Activated naive CD4-positive, alpha-beta T cell treated with anti-CD3 and anti-CD28 coated beads, Interleukin-2, amount 50 U/mL, for 24 hours (primary cell): ENCODE measurements at regions not wholly inside any gene's neighbourhood (a gene's known extent, or its start where the extent isn't known, plus 50 kb on each side); places are given as distances from the start of the nearest gene placed in this dataset.
"Not testable (repeated sequence)": the region's sequence is repeated elsewhere in the genome, so short reads cannot be mapped to it uniquely, and the experiment has no call there.

Source experiments
- H3K27ac Mint-ChIP-seq: one replicate; pipeline ENCODE4 v1.8.0; 2021; ENCODE audit warnings: mild to moderate bottlenecking, mixed read lengths
- H3K27me3 Mint-ChIP-seq: one replicate; pipeline ENCODE4 v1.8.0; 2021; ENCODE audit warnings: mixed read lengths
- H3K36me3 Mint-ChIP-seq: one replicate; pipeline ENCODE4 v1.8.0; 2021; ENCODE audit warnings: mixed read lengths
- H3K4me1 Mint-ChIP-seq: one replicate; pipeline ENCODE4 v1.8.0; 2021; ENCODE audit warnings: mixed read lengths
- H3K4me3 Mint-ChIP-seq: one replicate; pipeline ENCODE4 v1.8.0; 2021; ENCODE audit warnings: mild to moderate bottlenecking, mixed read lengths
- H3K9me3 Mint-ChIP-seq: one replicate; pipeline ENCODE4 v1.8.0; 2021; ENCODE audit warnings: mixed read lengths

- Mint-ChIP-seq H3K4me1 (no peaks in the 10 kb centered on the region), H3K27me3 (no peaks in the 10 kb centered on the region)
Measured at GRCh38 chr12:20154052-20154451, 214.3 kb upstream of the PDE3A start.

GRCh38 chr12:20155374-20155773 is 213.0 kb upstream of the PDE3A start:
- Mint-ChIP-seq H3K36me3 (no peaks in the 10 kb centered on the region), H3K4me1 (no peaks in the 10 kb centered on the region), H3K27me3 (no peaks in the 10 kb centered on the region), H3K27ac (no peak overlapping the region), H3K9me3 (no peaks in the 10 kb centered on the region), H3K4me3 (no peak overlapping the region)

More at GRCh38 chr12:20154052-20154451, 214.3 kb upstream of the PDE3A start:
- no peak overlapping the region for H3K4me3 Mint-ChIP-seq
- H3K27ac Mint-ChIP-seq, result no peak overlapping the region
- no peaks in the 10 kb centered on the region for H3K9me3 Mint-ChIP-seq
- H3K36me3 Mint-ChIP-seq, result no peaks in the 10 kb centered on the region

- H3K36me3 Mint-ChIP-seq, H3K27me3 Mint-ChIP-seq, H3K4me1 Mint-ChIP-seq, H3K9me3 Mint-ChIP-seq, H3K4me3 Mint-ChIP-seq, H3K27ac Mint-ChIP-seq: not testable (repeated sequence)
Measured at GRCh38 chr12:20160899-20161298, 207.4 kb upstream of the PDE3A start.

GRCh38 chr12:20174528-20175175 is 193.7 kb upstream of the PDE3A start:
- Mint-ChIP-seq H3K36me3 (no peaks in the 10 kb centered on the region), H3K9me3 (peaks cover 5% of the 10 kb centered on the region), H3K4me1 (no peaks in the 10 kb centered on the region), H3K27ac (no peak overlapping the region), H3K27me3 (no peaks in the 10 kb centered on the region), H3K4me3 (no peak overlapping the region)

DNA sequence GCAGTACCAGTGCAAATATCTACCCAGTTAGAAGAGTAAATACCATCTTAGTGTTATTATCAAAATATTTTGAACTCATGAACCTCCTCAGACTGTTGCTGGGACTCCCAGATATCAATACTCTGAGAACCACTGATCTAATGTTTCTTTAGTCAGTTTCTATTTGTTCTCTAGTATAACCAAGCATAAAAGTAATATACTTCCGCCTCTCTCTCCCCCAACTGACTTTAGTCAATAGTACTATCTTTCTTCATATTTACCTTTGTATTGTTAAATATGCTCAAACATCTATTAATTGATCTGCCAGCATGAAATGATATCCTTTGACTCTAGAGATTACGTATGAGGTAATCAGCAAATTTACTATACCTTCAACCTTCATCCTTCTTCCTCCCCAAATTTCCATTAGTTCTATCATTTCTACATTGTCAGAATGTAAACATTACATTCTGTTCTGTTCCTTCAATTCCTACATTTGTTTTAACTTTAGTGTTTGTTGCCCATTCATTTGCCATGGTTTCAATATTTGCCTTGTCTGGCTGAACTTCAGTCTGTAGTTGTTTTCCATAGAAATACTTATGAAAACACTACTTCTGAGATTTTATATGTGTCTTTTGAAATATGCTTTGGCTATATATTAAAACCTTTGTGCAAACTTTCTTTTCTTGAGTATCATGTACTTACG is 192.5 kb upstream of the PDE3A start:
- Mint-ChIP-seq H3K36me3 (no peaks in the 10 kb centered on the region), H3K27me3 (no peaks in the 10 kb centered on the region), H3K4me3 (no peak overlapping the region), H3K4me1 (no peaks in the 10 kb centered on the region), H3K27ac (no peak overlapping the region), H3K9me3 (peaks cover 5% of the 10 kb centered on the region)

DNA sequence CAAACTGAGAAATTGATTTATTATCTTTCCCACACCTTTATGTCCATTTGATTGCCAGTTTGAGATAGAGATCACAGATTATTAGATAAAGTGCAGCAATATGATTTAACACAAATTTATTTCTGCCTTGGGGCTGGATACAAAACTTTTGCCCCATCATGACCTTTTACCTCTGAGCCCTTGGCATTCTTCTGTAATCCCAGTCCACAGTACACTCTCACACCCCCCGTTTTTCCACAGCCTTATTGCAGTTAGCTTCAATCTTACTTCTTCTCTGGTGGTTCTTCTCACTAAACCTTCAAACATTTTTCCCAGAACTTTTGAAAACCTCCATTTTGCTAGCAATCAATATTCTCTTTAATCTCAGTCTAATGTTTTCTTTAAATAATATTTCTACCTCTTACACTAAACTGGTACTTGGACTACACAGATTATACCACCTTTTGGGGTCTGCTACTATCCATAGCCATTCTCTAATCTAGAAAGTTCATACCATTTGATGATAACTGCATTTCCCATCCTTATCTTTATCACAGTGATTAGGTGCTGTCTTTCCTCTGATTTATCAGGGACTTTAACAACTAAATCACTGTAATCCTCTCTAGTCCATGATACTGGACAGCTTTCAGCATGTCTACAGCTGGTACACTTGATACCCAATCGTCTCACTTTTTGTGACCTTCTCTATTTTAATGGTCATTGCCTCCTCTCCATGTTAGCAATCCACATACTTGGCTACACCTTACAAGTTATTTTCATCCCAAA is 186.7 kb upstream of the PDE3A start:
- H3K36me3 Mint-ChIP-seq, result no peaks in the 10 kb centered on the region
- H3K4me1 Mint-ChIP-seq, result no peaks in the 10 kb centered on the region
- no peaks in the 10 kb centered on the region for H3K9me3 Mint-ChIP-seq
- H3K4me3 Mint-ChIP-seq, result no peak overlapping the region
- H3K27ac Mint-ChIP-seq, result no peak overlapping the region
- no peaks in the 10 kb centered on the region for H3K27me3 Mint-ChIP-seq

- no peaks in the 10 kb centered on the region for H3K36me3 Mint-ChIP-seq
- no peaks in the 10 kb centered on the region for H3K27me3 Mint-ChIP-seq
- no peaks in the 10 kb centered on the region for H3K9me3 Mint-ChIP-seq
- H3K27ac Mint-ChIP-seq, result no peak overlapping the region
- H3K4me1 Mint-ChIP-seq, result no peaks in the 10 kb centered on the region
- no peak overlapping the region for H3K4me3 Mint-ChIP-seq
Measured at GRCh38 chr12:20183563-20183962, 184.8 kb upstream of the PDE3A start.

GRCh38 chr12:20184514-20184913 is 183.8 kb upstream of the PDE3A start:
- Mint-ChIP-seq H3K4me1 (no peaks in the 10 kb centered on the region), H3K27me3 (no peaks in the 10 kb centered on the region), H3K4me3 (no peak overlapping the region), H3K27ac (no peak overlapping the region), H3K9me3 (no peaks in the 10 kb centered on the region), H3K36me3 (no peaks in the 10 kb centered on the region)

DNA sequence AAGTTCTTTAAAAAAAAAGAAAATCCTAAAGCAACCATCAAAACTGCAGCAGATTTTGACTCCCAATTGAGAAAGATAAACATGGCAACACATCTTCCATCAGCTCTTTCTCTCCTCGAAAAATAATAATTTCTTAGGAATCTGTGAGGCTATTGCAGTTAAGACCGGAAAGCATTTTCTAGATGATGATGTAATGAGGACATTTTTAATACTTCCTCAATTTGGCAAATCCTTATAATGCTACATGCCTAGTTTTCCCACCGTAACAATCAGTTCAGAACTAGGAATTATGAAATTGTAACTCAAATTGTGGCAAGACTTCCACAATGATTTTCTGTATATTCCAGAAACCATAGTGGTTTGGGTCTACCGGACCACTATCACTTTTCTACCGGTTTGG is 180.9 kb upstream of the PDE3A start:
- no peaks in the 10 kb centered on the region for H3K36me3 Mint-ChIP-seq
- H3K9me3 Mint-ChIP-seq, result no peaks in the 10 kb centered on the region
- no peak overlapping the region for H3K4me3 Mint-ChIP-seq
- H3K27ac Mint-ChIP-seq, result no peak overlapping the region
- H3K4me1 Mint-ChIP-seq, result no peaks in the 10 kb centered on the region
- H3K27me3 Mint-ChIP-seq, result no peaks in the 10 kb centered on the region

- Mint-ChIP-seq H3K36me3 (no peaks in the 10 kb centered on the region), H3K4me1 (no peaks in the 10 kb centered on the region), H3K4me3 (no peak overlapping the region), H3K9me3 (no peaks in the 10 kb centered on the region), H3K27me3 (no peaks in the 10 kb centered on the region), H3K27ac (no peak overlapping the region)
Measured at GRCh38 chr12:20188930-20189653, 179.2 kb upstream of the PDE3A start.

DNA sequence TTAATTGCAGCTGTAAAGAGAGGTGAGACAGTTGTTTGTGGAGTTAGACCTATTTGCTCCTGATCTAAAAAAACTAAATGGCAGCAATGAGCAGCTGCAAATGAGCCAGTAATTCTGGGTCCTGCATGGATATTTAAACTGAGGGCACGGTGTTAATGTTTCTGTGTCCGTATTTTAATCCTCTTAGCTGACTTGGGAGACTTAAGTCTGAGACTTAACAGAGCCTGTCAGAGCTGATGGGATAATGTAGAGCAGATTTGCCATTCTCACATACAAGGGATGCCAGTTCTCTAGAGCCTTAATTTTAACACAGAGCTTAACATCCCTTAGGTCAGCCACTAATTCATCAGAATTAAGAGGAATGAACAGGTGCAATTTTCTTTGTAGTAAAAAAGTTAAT is 178.6 kb upstream of the PDE3A start:
- H3K4me3 Mint-ChIP-seq, result no peak overlapping the region
- H3K9me3 Mint-ChIP-seq, result no peaks in the 10 kb centered on the region
- H3K27me3 Mint-ChIP-seq, result no peaks in the 10 kb centered on the region
- no peaks in the 10 kb centered on the region for H3K4me1 Mint-ChIP-seq
- no peak overlapping the region for H3K27ac Mint-ChIP-seq
- no peaks in the 10 kb centered on the region for H3K36me3 Mint-ChIP-seq

- H3K27ac Mint-ChIP-seq, result no peak overlapping the region
- no peaks in the 10 kb centered on the region for H3K9me3 Mint-ChIP-seq
- no peaks in the 10 kb centered on the region for H3K4me1 Mint-ChIP-seq
- H3K36me3 Mint-ChIP-seq, result no peaks in the 10 kb centered on the region
- H3K27me3 Mint-ChIP-seq, result no peaks in the 10 kb centered on the region
- H3K4me3 Mint-ChIP-seq, result no peak overlapping the region
Measured at GRCh38 chr12:20194171-20194570, 174.2 kb upstream of the PDE3A start.

GRCh38 chr12:20196767-20197166 is 171.6 kb upstream of the PDE3A start:
- Mint-ChIP-seq H3K27me3 (no peaks in the 10 kb centered on the region), H3K36me3 (no peaks in the 10 kb centered on the region), H3K9me3 (no peaks in the 10 kb centered on the region), H3K4me1 (no peaks in the 10 kb centered on the region), H3K27ac (no peak overlapping the region), H3K4me3 (no peak overlapping the region)

DNA sequence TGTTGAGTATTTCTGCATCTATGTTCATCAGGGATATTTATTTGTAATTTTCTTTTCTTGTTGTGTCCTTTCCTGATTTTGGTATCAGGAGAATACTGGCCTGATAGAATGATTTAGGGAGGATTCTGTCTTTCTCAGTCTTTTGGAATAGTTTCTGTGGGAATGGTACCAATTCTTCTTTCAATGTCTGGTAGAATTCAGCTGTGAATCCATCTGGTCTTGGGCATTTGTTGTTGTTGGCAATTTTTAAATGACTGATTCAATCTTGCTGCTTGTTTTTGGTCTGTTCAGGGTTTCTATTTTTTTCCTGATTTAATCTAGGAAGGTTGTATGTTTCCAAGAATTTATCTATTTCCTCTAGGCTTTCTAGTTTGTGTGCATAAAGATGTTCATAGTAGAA is 170.9 kb upstream of the PDE3A start:
- H3K4me1 Mint-ChIP-seq, result no peaks in the 10 kb centered on the region
- no peaks in the 10 kb centered on the region for H3K27me3 Mint-ChIP-seq
- H3K4me3 Mint-ChIP-seq, result no peak overlapping the region

GRCh38 chr12:20199780-20200179 is 168.6 kb upstream of the PDE3A start:
- Mint-ChIP-seq H3K9me3 (no peaks in the 10 kb centered on the region), H3K27ac (no peak overlapping the region), H3K36me3 (no peaks in the 10 kb centered on the region), H3K4me1 (no peaks in the 10 kb centered on the region), H3K4me3 (no peak overlapping the region), H3K27me3 (no peaks in the 10 kb centered on the region)

More for the DNA sequence above, 170.9 kb upstream of the PDE3A start:
- Mint-ChIP-seq H3K36me3 (no peaks in the 10 kb centered on the region), H3K27ac (no peak overlapping the region), H3K9me3 (no peaks in the 10 kb centered on the region)

DNA sequence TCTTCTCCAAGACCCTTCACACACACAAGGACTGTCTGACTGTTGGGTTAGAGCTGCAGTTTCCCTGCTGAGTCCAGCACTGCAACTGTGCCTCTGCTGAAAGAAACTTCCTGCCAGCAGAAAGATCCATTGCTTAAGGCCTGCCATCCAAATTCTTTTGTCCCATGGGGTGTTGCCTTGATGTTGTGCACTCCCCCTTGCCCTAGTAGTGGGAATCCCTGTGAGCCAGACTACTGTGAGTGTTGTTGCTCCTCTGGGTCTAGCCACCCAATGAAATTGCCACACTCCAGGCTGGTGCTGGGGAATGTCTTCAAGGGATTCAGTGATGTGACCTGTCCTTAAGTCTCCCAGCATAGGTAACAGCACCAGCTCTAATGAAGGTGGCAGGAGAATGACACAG is 166.6 kb upstream of the PDE3A start:
- Mint-ChIP-seq H3K4me3 (no peak overlapping the region), H3K27me3 (no peaks in the 10 kb centered on the region), H3K27ac (no peak overlapping the region), H3K4me1 (no peaks in the 10 kb centered on the region), H3K36me3 (no peaks in the 10 kb centered on the region), H3K9me3 (no peaks in the 10 kb centered on the region)
